ENCODE measurements at regions not wholly inside any gene's neighbourhood (a gene's known extent, or its start where the extent isn't known, plus 50 kb on each side); places are given as distances from the start of the nearest gene placed in this dataset.

GRCh38 chr7:113775401-113775800 is 143.4 kb downstream of the PPP1R3A start:
- TF ChIP-seq CTCF (IDR thresholded peaks at IDR 0.05) (no peak), EZH2 (IDR thresholded peaks at IDR 0.05) (no peak)
